SK-N-SH treated with all-trans-retinoic acid at 6 μM for 48 hours (cell line): ENCODE measurements at regions not wholly inside any gene's neighbourhood (a gene's known extent, or its start where the extent isn't known, plus 50 kb on each side); places are given as distances from the start of the nearest gene placed in this dataset.

Experiments used
- ATAC-seq: fragments of 200-7000 bp; cut with Tn5 transposase; 3 replicates; pipeline ENCODE4 v1.9.1; 2020; ENCODE audit warnings: mild to moderate bottlenecking, moderate library complexity
- ARNTL ChIP-seq: fragments of 450-650 bp; formaldehyde crosslinking; IDR thresholded peaks from 2 replicates; pipeline ENCODE4 v1.5.0; 2020; ENCODE audit warnings: low read depth, mild to moderate bottlenecking, moderate library complexity, borderline replicate concordance
- BACH2 ChIP-seq: fragments of 250-450 bp; sonication (Bioruptor Pico); IDR thresholded peaks from 2 replicates; pipeline ENCODE4 v1.9.0; 2021; ENCODE audit warnings: mild to moderate bottlenecking, borderline replicate concordance
- CSDC2 ChIP-seq: fragments of 250-450 bp; sonication (Bioruptor Pico); IDR thresholded peaks from 2 replicates; pipeline ENCODE4 v1.5.0; 2020; ENCODE audit warnings: mild to moderate bottlenecking, moderate library complexity
- ESRRG ChIP-seq: fragments of 250-450 bp; sonication (Bioruptor Pico); IDR thresholded peaks from 2 replicates; pipeline ENCODE4 v1.6.1; 2021; ENCODE audit warnings: mild to moderate bottlenecking
- OSR1 ChIP-seq: fragments of 250-450 bp; sonication (Bioruptor Pico); IDR thresholded peaks from 2 replicates; pipeline ENCODE4 v1.8.0; 2022; ENCODE audit warnings: moderate library complexity, mild to moderate bottlenecking, inconsistent platforms
- PPARA ChIP-seq: fragments of 250-450 bp; sonication (Bioruptor Pico); IDR thresholded peaks from 2 replicates; pipeline ENCODE4 v1.5.0; 2020; ENCODE audit warnings: mild to moderate bottlenecking, borderline replicate concordance
- SNAI2 ChIP-seq: fragments of 250-450 bp; sonication (Bioruptor Pico); IDR thresholded peaks from 2 replicates; pipeline ENCODE4 v1.5.0; 2020; ENCODE audit warnings: mild to moderate bottlenecking, moderate library complexity
- TCF4 ChIP-seq: fragments of 250-450 bp; sonication (Bioruptor Pico); IDR thresholded peaks from 2 replicates; pipeline ENCODE4 v1.8.0; 2021; ENCODE audit warnings: mild to moderate bottlenecking, moderate library complexity, borderline replicate concordance
- TOX ChIP-seq: fragments of 250-450 bp; sonication (Bioruptor Pico); IDR thresholded peaks from 2 replicates; pipeline ENCODE4 v1.8.0; 2021; ENCODE audit warnings: mild to moderate bottlenecking, moderate library complexity, borderline replicate concordance
- ZC3H10 ChIP-seq: fragments of 250-450 bp; sonication (Bioruptor Pico); IDR thresholded peaks from 2 replicates; pipeline ENCODE4 v1.5.1; 2021; ENCODE audit warnings: mild to moderate bottlenecking, moderate library complexity
- ZFP30 ChIP-seq: fragments of 450-650 bp; formaldehyde crosslinking; IDR thresholded peaks from 2 replicates; pipeline ENCODE4 v1.5.0; 2022; ENCODE audit warnings: mild to moderate bottlenecking, moderate library complexity
- ZNF565 ChIP-seq: fragments of 450-650 bp; formaldehyde crosslinking; conservative IDR thresholded peaks from 2 replicates; pipeline ENCODE4 v1.5.0; 2020; ENCODE audit warnings: low read depth, mild to moderate bottlenecking, moderate library complexity
- ZNF70 ChIP-seq: fragments of 450-650 bp; formaldehyde crosslinking; IDR thresholded peaks from 2 replicates; pipeline ENCODE4 v1.5.0; 2020; ENCODE audit warnings: mild to moderate bottlenecking, moderate library complexity
- TF ChIP-seq, protein P1 (sequence below): fragments of 250-450 bp; sonication (Bioruptor Pico); IDR thresholded peaks from 2 replicates; pipeline ENCODE4 v1.5.0; 2020; ENCODE audit warnings: mild to moderate bottlenecking, moderate library complexity
- TF ChIP-seq, protein P2 (sequence below): fragments of 250-450 bp; sonication (Bioruptor Pico); IDR thresholded peaks from 2 replicates; pipeline ENCODE4 v1.8.0; 2020; ENCODE audit warnings: mild to moderate bottlenecking, moderate library complexity, borderline replicate concordance
- TF ChIP-seq, protein P3 (sequence below): fragments of 250-450 bp; sonication (Bioruptor Pico); IDR thresholded peaks from 2 replicates; pipeline ENCODE4 v1.5.1; 2020; ENCODE audit warnings: low read depth, mild to moderate bottlenecking, moderate library complexity

DNA sequence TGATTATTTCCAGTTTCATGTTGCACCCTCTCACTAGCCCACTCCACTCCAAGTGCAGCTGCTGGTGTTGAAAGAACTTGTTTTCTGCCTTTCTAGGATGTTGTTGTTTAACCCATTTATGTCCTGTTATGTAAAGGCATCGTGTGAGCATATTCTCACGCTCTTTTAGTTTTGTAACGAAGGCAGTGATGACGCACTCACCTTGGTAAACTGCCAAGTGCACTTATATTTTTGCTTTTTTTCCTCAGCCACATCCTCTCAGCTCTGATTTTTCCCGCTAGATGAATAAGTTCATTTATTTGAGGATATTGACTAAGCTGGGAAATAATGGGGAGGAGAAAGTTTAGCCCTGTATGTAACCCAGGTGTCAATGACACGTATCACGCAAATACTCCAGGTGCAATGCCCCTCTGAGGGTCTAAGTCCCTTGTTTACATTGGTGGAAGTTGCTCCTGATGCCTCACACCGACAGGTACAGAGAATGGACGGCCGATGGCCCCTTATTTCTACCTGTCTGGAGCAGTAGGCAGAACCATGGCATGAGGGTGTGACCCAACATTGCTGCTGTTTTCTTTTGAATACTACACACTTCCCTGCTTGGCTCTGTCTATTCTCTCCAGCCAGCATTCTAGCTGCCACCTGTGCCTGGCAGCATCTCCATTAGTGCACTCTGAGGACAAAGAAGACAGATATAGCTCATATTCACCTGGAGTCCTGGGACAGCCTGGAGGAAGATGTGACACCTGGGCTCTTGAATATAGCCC is 132.7 kb upstream of the SLC24A3 start:
- TF ChIP-seq, protein P1, sequence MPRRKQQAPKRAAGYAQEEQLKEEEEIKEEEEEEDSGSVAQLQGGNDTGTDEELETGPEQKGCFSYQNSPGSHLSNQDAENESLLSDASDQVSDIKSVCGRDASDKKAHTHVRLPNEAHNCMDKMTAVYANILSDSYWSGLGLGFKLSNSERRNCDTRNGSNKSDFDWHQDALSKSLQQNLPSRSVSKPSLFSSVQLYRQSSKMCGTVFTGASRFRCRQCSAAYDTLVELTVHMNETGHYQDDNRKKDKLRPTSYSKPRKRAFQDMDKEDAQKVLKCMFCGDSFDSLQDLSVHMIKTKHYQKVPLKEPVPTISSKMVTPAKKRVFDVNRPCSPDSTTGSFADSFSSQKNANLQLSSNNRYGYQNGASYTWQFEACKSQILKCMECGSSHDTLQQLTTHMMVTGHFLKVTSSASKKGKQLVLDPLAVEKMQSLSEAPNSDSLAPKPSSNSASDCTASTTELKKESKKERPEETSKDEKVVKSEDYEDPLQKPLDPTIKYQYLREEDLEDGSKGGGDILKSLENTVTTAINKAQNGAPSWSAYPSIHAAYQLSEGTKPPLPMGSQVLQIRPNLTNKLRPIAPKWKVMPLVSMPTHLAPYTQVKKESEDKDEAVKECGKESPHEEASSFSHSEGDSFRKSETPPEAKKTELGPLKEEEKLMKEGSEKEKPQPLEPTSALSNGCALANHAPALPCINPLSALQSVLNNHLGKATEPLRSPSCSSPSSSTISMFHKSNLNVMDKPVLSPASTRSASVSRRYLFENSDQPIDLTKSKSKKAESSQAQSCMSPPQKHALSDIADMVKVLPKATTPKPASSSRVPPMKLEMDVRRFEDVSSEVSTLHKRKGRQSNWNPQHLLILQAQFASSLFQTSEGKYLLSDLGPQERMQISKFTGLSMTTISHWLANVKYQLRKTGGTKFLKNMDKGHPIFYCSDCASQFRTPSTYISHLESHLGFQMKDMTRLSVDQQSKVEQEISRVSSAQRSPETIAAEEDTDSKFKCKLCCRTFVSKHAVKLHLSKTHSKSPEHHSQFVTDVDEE (CRISPR knock-in tag) = no peak
- TF ChIP-seq BACH2 (CRISPR knock-in tag) = no peak
- TF ChIP-seq ZC3H10 (CRISPR knock-in tag) = no peak
- TF ChIP-seq CSDC2 (CRISPR knock-in tag) = no peak
- ATAC-seq = no peak

DNA sequence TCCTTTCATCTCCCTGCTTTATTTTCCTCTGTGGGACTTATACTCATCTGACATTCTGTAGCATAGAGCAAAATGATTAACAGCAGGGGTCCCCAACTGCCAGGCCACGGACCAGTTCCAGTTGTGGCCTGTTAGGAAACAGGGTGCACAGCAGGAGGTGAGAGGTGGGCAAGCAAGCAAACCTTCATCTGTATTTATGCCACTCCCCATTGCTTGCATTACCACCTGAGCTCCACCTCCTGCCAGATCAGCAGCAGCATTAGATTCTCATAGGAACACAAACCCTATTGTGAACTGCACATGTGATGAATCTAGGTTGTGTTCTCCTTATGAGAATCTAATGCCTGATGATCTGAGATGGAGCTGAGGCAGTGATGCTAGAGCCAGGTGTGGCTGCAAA is 130.5 kb upstream of the SLC24A3 start:
- TF ChIP-seq OSR1 = no peak
- no peak for TF ChIP-seq PPARA
- TF ChIP-seq SNAI2 (CRISPR knock-in tag) = no peak
- TF ChIP-seq TCF4 = no peak
- TF ChIP-seq ZC3H10 (CRISPR knock-in tag) = no peak
- TF ChIP-seq CSDC2 (CRISPR knock-in tag) = no peak
- no peak for TF ChIP-seq BACH2 (CRISPR knock-in tag)
- no peak for TF ChIP-seq ESRRG (CRISPR knock-in tag)
- TF ChIP-seq, protein P2, sequence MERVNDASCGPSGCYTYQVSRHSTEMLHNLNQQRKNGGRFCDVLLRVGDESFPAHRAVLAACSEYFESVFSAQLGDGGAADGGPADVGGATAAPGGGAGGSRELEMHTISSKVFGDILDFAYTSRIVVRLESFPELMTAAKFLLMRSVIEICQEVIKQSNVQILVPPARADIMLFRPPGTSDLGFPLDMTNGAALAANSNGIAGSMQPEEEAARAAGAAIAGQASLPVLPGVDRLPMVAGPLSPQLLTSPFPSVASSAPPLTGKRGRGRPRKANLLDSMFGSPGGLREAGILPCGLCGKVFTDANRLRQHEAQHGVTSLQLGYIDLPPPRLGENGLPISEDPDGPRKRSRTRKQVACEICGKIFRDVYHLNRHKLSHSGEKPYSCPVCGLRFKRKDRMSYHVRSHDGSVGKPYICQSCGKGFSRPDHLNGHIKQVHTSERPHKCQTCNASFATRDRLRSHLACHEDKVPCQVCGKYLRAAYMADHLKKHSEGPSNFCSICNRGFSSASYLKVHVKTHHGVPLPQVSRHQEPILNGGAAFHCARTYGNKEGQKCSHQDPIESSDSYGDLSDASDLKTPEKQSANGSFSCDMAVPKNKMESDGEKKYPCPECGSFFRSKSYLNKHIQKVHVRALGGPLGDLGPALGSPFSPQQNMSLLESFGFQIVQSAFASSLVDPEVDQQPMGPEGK (CRISPR knock-in tag) = no peak
- TF ChIP-seq, protein P3, sequence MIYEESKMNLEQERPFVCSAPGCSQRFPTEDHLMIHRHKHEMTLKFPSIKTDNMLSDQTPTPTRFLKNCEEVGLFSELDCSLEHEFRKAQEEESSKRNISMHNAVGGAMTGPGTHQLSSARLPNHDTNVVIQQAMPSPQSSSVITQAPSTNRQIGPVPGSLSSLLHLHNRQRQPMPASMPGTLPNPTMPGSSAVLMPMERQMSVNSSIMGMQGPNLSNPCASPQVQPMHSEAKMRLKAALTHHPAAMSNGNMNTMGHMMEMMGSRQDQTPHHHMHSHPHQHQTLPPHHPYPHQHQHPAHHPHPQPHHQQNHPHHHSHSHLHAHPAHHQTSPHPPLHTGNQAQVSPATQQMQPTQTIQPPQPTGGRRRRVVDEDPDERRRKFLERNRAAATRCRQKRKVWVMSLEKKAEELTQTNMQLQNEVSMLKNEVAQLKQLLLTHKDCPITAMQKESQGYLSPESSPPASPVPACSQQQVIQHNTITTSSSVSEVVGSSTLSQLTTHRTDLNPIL = no peak
- TF ChIP-seq TOX (CRISPR knock-in tag) = no peak
- no peak for TF ChIP-seq ZNF565
- TF ChIP-seq, protein P1 (CRISPR knock-in tag) = no peak
- TF ChIP-seq ZFP30 (CRISPR knock-in tag) = no peak
- TF ChIP-seq, all 23 proteins: peak for 0
- no peak for ATAC-seq

DNA sequence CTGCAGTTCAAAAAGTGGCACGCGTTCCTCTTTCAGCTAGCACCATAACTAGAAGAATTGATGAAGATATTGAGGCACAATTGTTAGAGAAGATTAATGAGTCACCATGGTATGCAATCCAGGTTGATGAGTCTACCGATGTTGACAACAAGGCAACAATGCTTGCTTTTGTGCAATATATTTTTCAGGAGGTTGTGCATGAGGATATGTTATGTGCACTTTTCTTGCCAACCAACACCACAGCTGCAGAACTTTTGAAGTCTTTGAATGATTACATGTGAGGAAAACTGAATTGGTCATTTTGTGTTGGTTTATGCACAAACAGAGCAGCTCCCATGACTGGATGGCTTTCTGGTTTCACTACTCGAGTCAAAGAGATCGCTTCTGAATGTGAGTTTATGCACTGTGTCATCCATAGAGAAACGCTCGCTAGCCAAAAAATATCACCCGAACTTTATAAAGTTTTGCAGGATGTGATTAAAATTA is 129.3 kb upstream of the SLC24A3 start:
- TF ChIP-seq ZFP30 (CRISPR knock-in tag) (no peak), ZNF70 (CRISPR knock-in tag) (no peak), TOX (CRISPR knock-in tag) (no peak), ARNTL (CRISPR knock-in tag) (no peak)
- TF ChIP-seq, protein P3 = no peak

DNA sequence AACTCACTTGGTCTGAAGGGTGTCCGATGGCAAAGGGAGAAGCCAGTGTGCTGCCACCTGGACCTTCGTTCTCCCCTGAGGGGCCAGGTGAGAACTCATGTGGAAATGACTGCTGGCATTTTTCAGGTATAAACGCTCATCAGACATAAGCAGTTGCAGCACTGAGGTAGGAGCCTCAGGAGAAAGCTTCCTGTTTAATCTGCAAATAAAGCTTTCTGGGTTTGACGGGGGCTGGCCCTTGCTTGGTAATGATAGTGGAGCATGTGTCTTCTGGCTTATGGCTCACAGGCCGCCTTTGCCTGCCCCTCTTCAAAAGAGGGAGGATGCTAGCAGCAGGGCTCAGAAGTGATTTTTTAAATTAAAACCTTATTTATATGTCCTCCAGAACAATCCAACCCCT is 122.1 kb upstream of the SLC24A3 start:
- TF ChIP-seq ZNF70 (CRISPR knock-in tag) = no peak
- ATAC-seq = no peak

More for the DNA sequence above, 129.3 kb upstream of the SLC24A3 start:
- ATAC-seq = no peak
